Activated CD4-positive, alpha-beta memory T cell treated with anti-CD3 and anti-CD28 coated beads for 36 hours (primary cell): ENCODE measurements at regions not wholly inside any gene's neighbourhood (a gene's known extent, or its start where the extent isn't known, plus 50 kb on each side); places are given as distances from the start of the nearest gene placed in this dataset.

Experiments
- CTCF ChIA-PET: fragments of 350-600 bp; sonication (Branson Sonifier 250); formaldehyde crosslinking; loops from one replicate; lab custom pipeline; 2021; ENCODE audit warnings: antibody characterized with exemption, inconsistent platforms; lab: Charles Lee
- POLR2A ChIA-PET: fragments of 350-600 bp; sonication (Branson Sonifier 250); formaldehyde crosslinking; loops from one replicate; lab custom pipeline; 2021; ENCODE audit warnings: antibody characterized with exemption; lab: Charles Lee
- DNase-seq: peaks from one replicate; pipeline ENCODE4 v3.0.0-alpha.2; 2020
- H3K27ac Mint-ChIP-seq: one replicate; pipeline ENCODE4 v1.8.0; 2021; ENCODE audit warnings: mixed read lengths
- H3K27me3 Mint-ChIP-seq: one replicate; pipeline ENCODE4 v1.8.0; 2021; ENCODE audit warnings: mixed read lengths
- H3K36me3 Mint-ChIP-seq: one replicate; pipeline ENCODE4 v1.8.0; 2021; ENCODE audit warnings: mixed read lengths
- H3K4me1 Mint-ChIP-seq: one replicate; pipeline ENCODE4 v1.8.0; 2021; ENCODE audit warnings: low read depth, mixed read lengths
- H3K4me3 Mint-ChIP-seq: one replicate; pipeline ENCODE4 v1.8.0; 2021; ENCODE audit warnings: mild to moderate bottlenecking, mixed read lengths
- H3K9me3 Mint-ChIP-seq: one replicate; pipeline ENCODE4 v1.8.0; 2021; ENCODE audit warnings: mixed read lengths
- intact Hi-C: fragments of 100-400 bp; cut with micrococcal nuclease; formaldehyde crosslinking; loops from one replicate; pipeline ENCODE4 v1.15.1; 2023

DNA sequence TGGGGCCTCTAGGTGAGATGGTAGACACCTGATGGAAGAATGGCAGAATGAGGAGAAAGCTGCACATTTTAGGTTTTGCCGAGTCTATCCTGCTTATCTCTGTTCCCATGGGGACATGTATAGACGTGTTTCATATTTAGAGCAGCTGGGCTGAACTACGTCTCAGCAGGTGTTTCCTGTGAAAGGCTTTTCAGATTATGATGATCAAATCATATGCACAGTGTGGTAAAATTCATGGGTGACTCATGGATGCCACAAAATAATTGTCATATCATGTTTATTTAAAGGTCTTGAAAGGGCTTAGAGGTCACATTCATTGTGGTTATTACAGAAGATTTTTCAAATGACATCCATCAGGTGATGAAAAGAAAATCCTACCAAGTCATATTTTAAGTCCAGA lies 90.5 kb downstream of the ICOS start:
- intact Hi-C loops, result loop anchor here (1.0 to 2.0 kb wide), 5 partner anchors 12 to 82 kb away; no protein-coding TSS in a partner anchor
- peaks cover 51% of the 10 kb centered on the region for H3K4me1 Mint-ChIP-seq
- no peaks in the 10 kb centered on the region for H3K27me3 Mint-ChIP-seq
- POLR2A ChIA-PET, result no interaction called here
- H3K4me3 Mint-ChIP-seq, result peak overlapping the region; percentile 5
- DNase-seq, result peak; percentile 47
- CTCF ChIA-PET, result interaction anchor here (0.9 to 3.2 kb wide), 4 partner anchors 8 to 82 kb away, joined by 3 to 11 read pairs (median 3); no protein-coding TSS in a partner anchor
- H3K9me3 Mint-ChIP-seq, result no peaks in the 10 kb centered on the region
- no peaks in the 10 kb centered on the region for H3K36me3 Mint-ChIP-seq
- H3K27ac Mint-ChIP-seq, result peak overlapping the region; percentile 30

DNA sequence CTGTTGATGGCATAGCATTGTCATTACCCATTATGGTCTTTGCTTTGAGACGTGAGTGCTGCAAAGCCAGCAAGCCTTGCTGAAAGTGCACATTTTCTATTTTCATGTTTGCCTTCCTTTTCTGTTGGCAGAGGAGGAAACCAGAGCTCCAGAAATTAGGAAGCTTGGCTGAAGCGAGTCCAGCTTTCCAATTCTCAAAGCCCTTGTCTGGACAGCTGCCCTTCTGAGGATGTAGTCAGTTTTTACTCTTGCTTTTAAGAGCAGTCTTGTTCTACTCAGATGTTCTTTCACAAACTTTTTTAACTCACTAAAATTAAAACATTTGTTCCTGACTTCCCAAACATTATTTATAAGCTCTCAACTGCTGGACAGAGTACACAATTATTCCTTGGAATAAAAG lies 93.8 kb downstream of the ICOS start:
- DNase-seq, result no peak
- H3K36me3 Mint-ChIP-seq, result no peaks in the 10 kb centered on the region
- ChIA-PET CTCF (interaction anchor here (1.0 to 2.0 kb wide), 2 partner anchors 8 to 21 kb away, joined by 3 to 10 read pairs; no protein-coding TSS in a partner anchor), POLR2A (no interaction called here)
- H3K4me1 Mint-ChIP-seq, result peaks cover 24% of the 10 kb centered on the region
- intact Hi-C loops, result no loop called here
- H3K4me3 Mint-ChIP-seq, result no peak overlapping the region
- no peaks in the 10 kb centered on the region for H3K27me3 Mint-ChIP-seq
- H3K9me3 Mint-ChIP-seq, result no peaks in the 10 kb centered on the region
- no peak overlapping the region for H3K27ac Mint-ChIP-seq

DNA sequence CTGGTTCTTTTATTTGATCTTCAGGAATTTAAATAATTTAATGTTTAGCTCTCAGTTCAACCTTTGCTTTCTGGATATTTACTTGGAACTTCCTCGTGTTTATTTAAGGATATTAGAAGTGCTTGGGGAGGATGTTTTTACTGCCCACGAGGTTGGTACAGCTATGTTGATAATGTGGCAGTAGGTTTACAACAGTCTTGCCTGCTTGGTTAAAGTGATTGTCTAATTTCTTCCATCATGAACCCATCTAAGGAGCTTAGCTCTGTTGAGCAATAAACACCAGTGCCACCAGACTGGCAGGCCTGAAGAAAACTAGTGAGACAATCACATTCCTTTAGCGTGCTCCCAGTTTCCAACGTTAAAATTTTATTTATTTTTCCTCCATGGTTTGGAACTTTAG lies 94.5 kb downstream of the ICOS start:
- H3K4me1 Mint-ChIP-seq, result peaks cover 18% of the 10 kb centered on the region

DNA sequence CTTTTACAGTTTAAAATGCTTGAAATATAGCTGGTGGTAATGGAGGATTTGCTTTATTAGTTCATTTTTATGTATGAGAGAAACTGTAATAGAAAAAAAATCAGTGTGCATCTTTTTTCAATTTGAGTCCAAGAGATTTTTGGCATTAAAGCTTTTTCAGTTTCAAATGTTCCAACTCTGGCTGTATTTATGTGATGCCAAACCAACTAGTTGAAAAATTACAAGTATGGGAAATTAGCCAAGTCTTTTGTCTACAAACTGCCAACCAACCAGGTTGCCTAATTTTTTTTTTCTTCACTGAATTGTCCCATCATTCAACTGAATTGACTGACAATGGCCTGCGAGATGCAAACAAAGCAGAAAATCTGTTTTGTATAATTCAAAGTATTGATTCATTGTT lies 95.7 kb downstream of the ICOS start:
- ChIA-PET CTCF (interaction anchor here (0.7 to 1.5 kb wide), 2 partner anchors 145 to 1007 kb away, joined by 3 to 6 read pairs; no protein-coding TSS in a partner anchor), POLR2A (no interaction called here)
- no peak for DNase-seq
- Mint-ChIP-seq H3K27ac (no peak overlapping the region), H3K36me3 (no peaks in the 10 kb centered on the region), H3K4me1 (peaks cover 6% of the 10 kb centered on the region), H3K9me3 (peaks cover 2% of the 10 kb centered on the region), H3K27me3 (no peaks in the 10 kb centered on the region), H3K4me3 (no peak overlapping the region)
- intact Hi-C loops, result no loop called here

More for the DNA sequence above, 94.5 kb downstream of the ICOS start:
- POLR2A ChIA-PET, result no interaction called here
- intact Hi-C loops, result no loop called here
- H3K27me3 Mint-ChIP-seq, result no peaks in the 10 kb centered on the region
- no peak overlapping the region for H3K4me3 Mint-ChIP-seq
- H3K9me3 Mint-ChIP-seq, result peaks cover 2% of the 10 kb centered on the region
- CTCF ChIA-PET, result interaction anchor here (1.0 to 2.0 kb wide), 3 partner anchors 8 to 147 kb away, joined by 3 to 10 read pairs (median 6); no protein-coding TSS in a partner anchor
- DNase-seq, result no peak
- no peak overlapping the region for H3K27ac Mint-ChIP-seq
- no peaks in the 10 kb centered on the region for H3K36me3 Mint-ChIP-seq

DNA sequence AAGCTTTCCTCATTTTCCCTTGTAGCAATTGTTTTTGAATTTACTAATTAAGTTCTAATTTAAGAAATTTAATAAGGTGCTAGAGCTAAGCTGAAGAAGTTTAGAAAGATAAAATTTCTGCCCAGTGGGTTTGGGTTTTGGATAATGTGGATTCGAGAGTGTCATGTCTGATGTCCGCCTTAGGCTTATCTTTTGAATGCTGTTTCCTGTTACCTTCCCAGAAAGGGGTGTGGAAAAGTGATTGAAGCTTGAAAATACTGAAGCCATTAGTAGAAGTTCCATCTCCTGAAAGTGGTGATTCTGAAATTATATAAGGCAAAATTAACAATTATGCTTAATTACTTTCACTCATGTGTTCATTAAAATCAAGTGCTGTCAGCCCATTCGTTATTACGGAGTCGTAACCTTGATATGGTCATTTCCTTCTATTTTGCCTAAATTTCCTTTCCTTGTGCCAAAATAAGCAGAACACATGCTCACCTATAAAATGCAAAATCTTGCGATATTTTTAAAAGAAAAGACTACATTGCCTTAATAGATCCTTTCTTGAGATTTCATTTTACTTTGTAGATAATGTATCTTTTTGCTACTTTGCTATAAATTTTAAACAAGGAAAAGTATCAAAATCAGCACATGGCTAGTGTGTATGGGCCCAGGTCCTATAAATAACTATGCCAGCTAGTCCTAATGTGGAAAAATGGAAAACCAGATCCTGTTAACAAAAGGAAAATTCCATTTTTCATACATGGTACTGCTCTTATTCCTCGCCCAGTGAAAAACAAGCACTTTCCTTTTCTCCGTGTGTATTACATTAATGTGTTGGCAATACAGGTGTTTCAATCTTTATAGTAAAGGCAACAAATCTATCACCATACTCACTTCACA lies 97.3 kb downstream of the ICOS start:
- no peaks in the 10 kb centered on the region for H3K27me3 Mint-ChIP-seq
- H3K4me1 Mint-ChIP-seq, result no peaks in the 10 kb centered on the region
- H3K4me3 Mint-ChIP-seq, result no peak overlapping the region
- DNase-seq, result no peak
- H3K27ac Mint-ChIP-seq, result no peak overlapping the region
- peaks cover 2% of the 10 kb centered on the region for H3K9me3 Mint-ChIP-seq
- ChIA-PET CTCF (interaction anchor here (1.1 kb wide), 1 partner anchor 18 kb away, joined by 4 read pairs; no protein-coding TSS in a partner anchor), POLR2A (no interaction called here)
- intact Hi-C loops, result no loop called here
- H3K36me3 Mint-ChIP-seq, result no peaks in the 10 kb centered on the region

DNA sequence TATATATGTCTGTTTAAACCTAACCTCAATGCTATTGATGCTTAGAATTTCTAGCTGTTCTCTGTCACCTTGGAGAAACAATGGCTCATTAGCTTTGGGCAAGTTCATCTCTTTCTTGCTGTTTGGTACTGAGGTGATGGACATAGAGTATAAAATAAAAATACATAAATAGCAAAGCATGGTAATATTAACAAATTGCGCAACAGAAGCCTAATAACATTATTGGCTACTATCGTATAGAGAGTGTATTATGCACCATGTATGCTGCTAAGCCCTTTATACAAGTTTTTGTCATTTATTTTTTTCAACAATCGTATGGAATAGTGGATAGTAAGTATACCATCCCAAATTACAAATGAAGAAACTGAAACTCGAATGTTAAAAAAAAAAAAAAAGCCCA lies 100.1 kb downstream of the ICOS start:
- intact Hi-C loops, result no loop called here
- Mint-ChIP-seq H3K27ac (no peak overlapping the region), H3K36me3 (no peaks in the 10 kb centered on the region), H3K27me3 (peaks cover 2% of the 10 kb centered on the region), H3K4me3 (no peak overlapping the region), H3K9me3 (peaks cover 2% of the 10 kb centered on the region), H3K4me1 (no peaks in the 10 kb centered on the region)
- POLR2A ChIA-PET, result no interaction called here
- CTCF ChIA-PET, result interaction anchor here (1.2 to 3.3 kb wide), 2 partner anchors 11 to 141 kb away, joined by 3 to 12 read pairs; no protein-coding TSS in a partner anchor
- no peak for DNase-seq

DNA sequence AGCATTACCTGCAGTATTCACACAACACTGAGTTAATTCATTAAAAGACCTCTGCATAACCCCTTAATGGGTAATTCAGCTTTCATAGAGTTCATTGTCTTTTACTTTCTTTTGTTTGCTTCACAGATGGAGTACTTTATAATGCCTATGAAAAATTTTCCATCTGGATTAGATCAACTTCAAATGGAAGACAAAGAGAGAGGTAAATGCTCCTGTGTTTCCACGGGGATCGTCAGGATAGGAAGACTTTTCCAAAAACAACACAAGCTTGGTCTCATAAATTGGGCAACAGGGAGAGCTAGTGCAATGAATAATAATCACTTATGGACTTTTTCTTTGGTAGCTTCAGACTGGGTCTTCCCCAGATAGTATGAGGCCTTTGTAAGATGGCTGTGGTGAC lies 100.7 kb downstream of the ICOS start:
- intact Hi-C loops, result no loop called here
- ChIA-PET CTCF (interaction anchor here (1.2 to 3.3 kb wide), 3 partner anchors 12 to 140 kb away, joined by 3 to 12 read pairs (median 6); no protein-coding TSS in a partner anchor), POLR2A (no interaction called here)
- no peaks in the 10 kb centered on the region for H3K4me1 Mint-ChIP-seq
- peaks cover 2% of the 10 kb centered on the region for H3K9me3 Mint-ChIP-seq
- no peak overlapping the region for H3K4me3 Mint-ChIP-seq
- H3K36me3 Mint-ChIP-seq, result no peaks in the 10 kb centered on the region
- H3K27me3 Mint-ChIP-seq, result peaks cover 2% of the 10 kb centered on the region
- no peak for DNase-seq
- H3K27ac Mint-ChIP-seq, result no peak overlapping the region

DNA sequence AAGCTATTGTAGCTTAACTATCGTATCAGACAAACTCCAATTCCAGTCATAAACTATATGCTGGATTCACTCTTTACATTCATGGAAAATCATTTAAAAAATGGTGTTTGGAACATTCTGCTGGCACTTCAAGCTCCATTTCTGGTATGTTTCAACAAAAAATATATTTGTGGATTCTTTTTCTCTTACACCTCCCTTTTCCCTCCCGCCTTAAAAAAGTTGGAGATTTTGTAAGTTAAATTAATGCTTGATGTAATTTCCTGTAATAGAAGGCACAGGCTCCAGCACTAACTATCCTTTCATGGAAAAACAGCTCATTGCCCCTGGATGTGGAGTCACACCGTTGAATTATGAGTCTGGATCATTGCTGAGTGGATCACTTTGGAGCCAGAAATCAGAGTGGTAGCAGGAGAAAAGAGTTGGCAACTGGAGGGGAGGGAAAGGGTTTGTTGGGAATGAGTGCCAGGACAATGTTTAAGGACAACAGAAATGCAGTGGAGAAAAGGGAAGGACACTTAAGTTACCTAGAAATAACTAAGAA lies 102.8 kb downstream of the ICOS start:
- Mint-ChIP-seq H3K9me3 (peaks cover 2% of the 10 kb centered on the region), H3K4me3 (no peak overlapping the region), H3K27me3 (peaks cover 2% of the 10 kb centered on the region), H3K4me1 (peaks cover under 1% of the 10 kb centered on the region), H3K27ac (no peak overlapping the region), H3K36me3 (no peaks in the 10 kb centered on the region)
- DNase-seq, result no peak
- intact Hi-C loops, result no loop called here
- ChIA-PET POLR2A (no interaction called here), CTCF (interaction anchor here (0.8 to 3.3 kb wide), 5 partner anchors 9 to 138 kb away, joined by 3 to 12 read pairs (median 5); no protein-coding TSS in a partner anchor)

DNA sequence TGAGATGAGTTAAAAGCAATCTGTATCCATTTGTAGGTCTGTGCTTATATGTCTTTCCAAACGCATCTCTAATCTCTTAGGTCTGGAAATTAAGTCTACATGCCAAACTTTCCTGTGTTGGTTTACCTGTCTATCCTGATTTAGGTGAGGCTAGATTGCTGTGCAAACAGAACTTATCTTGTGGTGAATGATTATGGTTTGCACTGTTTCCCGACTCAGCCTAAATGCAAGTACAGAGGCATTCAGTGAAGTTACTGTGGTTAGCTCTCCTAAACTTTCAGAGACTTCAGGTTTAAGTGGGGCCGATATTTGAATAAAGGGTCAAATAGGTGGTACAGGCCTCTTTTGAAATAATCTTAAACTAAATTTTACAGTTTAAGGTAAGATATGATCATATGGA lies 103.5 kb downstream of the ICOS start:
- Mint-ChIP-seq H3K27ac (no peak overlapping the region), H3K36me3 (no peaks in the 10 kb centered on the region), H3K4me3 (no peak overlapping the region), H3K4me1 (peaks cover 7% of the 10 kb centered on the region), H3K27me3 (peaks cover 2% of the 10 kb centered on the region), H3K9me3 (peaks cover 2% of the 10 kb centered on the region)
- no peak for DNase-seq
- ChIA-PET POLR2A (no interaction called here), CTCF (interaction anchor here (1.3 to 3.3 kb wide), 3 partner anchors 11 to 137 kb away, joined by 5 to 12 read pairs (median 9); no protein-coding TSS in a partner anchor)
- intact Hi-C loops, result loop anchor here (5.0 kb wide), 1 partner anchor 377 kb away; no protein-coding TSS in a partner anchor

DNA sequence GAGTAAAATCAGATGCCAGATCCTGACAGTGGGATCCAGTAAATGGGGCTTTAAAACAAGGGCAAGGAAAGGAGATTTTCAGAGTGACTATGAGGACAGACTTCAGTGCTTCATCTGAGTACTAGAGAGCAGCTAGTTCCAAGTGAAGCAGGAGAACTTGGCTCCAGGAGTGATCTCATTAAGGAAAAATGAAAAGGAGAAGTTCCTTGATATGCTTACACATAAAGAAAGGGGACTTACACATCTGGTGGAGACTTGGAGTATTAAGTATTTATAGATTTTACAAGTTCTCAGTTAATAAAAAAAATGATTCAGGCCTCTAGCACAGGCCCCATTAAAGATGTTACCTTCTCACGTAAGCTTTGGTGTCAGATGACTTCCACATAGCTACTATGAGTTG lies 105.8 kb downstream of the ICOS start:
- H3K4me1 Mint-ChIP-seq, result peaks cover 20% of the 10 kb centered on the region
- no peak for DNase-seq
- no peak overlapping the region for H3K4me3 Mint-ChIP-seq
- CTCF ChIA-PET, result no interaction called here
- no peaks in the 10 kb centered on the region for H3K9me3 Mint-ChIP-seq
- H3K36me3 Mint-ChIP-seq, result no peaks in the 10 kb centered on the region
- POLR2A ChIA-PET, result no interaction called here
- peaks cover 2% of the 10 kb centered on the region for H3K27me3 Mint-ChIP-seq
- H3K27ac Mint-ChIP-seq, result no peak overlapping the region
- intact Hi-C loops, result loop anchor here (5.0 kb wide), 1 partner anchor 375 kb away; no protein-coding TSS in a partner anchor

DNA sequence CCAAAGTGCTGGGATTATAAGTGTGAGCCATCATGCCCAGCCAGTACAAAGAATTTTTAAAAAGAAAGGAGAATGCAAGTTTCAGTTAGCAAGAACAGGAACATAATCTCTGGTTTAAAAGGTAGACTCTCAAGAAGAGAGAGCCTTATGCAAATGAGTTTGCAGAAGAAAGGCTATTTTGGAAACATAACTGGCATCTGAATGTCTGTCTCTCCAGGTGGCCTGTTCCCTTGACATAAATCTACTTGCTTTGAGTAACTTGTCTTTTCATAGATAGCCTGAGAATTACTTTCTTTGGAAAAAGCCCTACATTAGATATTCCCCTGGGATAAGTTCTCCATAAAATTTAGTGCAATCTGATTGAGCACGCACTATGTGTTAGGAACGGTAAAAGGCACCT lies 109.6 kb downstream of the ICOS start:
- POLR2A ChIA-PET, result no interaction called here
- Mint-ChIP-seq H3K36me3 (no peaks in the 10 kb centered on the region), H3K9me3 (no peaks in the 10 kb centered on the region), H3K27me3 (no peaks in the 10 kb centered on the region), H3K4me3 (no peak overlapping the region), H3K4me1 (peaks cover 35% of the 10 kb centered on the region), H3K27ac (no peak overlapping the region)
- CTCF ChIA-PET, result interaction anchor here (1.5 kb wide), 1 partner anchor 26 kb away, joined by 7 read pairs; no protein-coding TSS in a partner anchor
- DNase-seq, result no peak
- intact Hi-C loops, result no loop called here

DNA sequence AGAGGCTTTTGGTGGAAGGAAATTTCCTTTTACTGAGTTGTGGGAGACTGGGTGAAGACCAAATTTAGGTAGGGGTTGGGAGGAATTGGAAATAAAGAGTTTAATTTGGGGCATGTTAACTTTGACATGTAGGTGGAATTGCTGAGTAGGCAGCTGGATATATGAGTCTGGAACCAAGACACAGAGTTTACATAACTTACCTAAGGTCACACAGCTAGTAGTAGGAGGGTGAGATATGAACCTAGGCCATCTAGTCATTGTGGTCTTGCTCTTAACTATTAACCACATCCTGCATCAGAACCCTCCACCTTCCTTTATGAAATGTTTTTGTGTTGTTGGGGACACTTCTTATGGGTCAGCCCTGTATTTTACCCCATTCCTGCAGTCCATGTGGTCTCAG lies 113.1 kb downstream of the ICOS start:
- no peak overlapping the region for H3K27ac Mint-ChIP-seq
- POLR2A ChIA-PET, result interaction anchor here (0.6 to 1.1 kb wide), 2 partner anchors 22 to 99 kb away, joined by 3 to 5 read pairs; no protein-coding TSS in a partner anchor

More for the DNA sequence above, 113.1 kb downstream of the ICOS start:
- intact Hi-C loops, result loop anchor here (2.0 kb wide), 1 partner anchor 23 kb away; no protein-coding TSS in a partner anchor
- CTCF ChIA-PET, result no interaction called here
- Mint-ChIP-seq H3K27me3 (no peaks in the 10 kb centered on the region), H3K36me3 (no peaks in the 10 kb centered on the region), H3K9me3 (no peaks in the 10 kb centered on the region), H3K4me1 (peaks cover 32% of the 10 kb centered on the region), H3K4me3 (no peak overlapping the region)
- no peak for DNase-seq
